Caki2 (cell line): ENCODE measurements at regions not wholly inside any gene's neighbourhood (a gene's known extent, or its start where the extent isn't known, plus 50 kb on each side); places are given as distances from the start of the nearest gene placed in this dataset.
A peak's percentile ranks its signal among the peaks of the same experiment; 100 is the strongest.

Source experiments
- DNase-seq: peaks from one replicate; pipeline ENCODE4 v3.0.0-alpha.2; 2015; ENCODE audit warnings: low read depth
- in situ Hi-C: cut with HindIII; loops from 2 replicates; pipeline ENCODE4 v1.10.0; 2016; ENCODE audit warnings: low sequenced_read_pairs, low pct_unique_long_range_greater_than_20kb, mixed read lengths

DNA sequence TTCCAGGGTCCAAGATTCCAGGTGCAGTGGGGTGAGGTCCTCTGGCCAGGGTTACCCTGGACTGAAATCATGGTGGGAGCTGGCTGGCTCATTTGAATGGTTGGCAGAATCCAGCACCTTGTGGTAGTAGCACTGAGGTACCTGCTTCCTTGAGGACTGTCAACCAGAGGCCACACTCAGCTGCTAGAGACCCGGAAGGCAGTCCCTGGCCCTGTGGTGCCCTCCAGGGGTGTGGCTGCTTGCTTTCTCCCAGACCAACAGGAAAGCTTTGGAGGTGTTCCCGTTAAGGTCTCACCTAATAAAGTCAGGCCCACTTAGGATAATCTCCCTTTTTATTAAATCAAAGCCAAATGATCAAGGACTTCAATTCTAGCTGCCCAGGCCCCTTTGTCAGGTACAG, 107.7 kb upstream of the GDF10 start:
- DNase-seq = no peak
- in situ Hi-C loops = no loop called here

DNA sequence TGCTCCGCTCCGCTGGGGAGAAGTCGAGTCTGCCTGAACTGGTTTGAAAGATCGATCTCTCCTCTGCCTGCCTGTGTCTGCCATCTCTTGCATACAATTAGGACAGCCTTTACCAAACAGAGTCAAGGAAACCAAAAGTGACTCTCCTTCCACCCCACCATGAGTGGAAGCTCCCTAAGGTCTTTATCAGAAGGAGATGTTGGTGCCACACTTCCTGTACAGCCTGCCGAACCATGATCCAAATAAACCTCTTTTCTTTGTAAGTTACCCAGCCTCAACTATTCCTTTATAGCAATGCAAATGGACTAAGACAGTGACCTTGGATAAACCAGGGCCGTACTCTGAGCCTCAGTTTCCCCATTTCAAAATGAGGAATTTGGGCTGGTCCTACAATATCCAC, 106.3 kb upstream of the GDF10 start:
- in situ Hi-C loops = no loop called here
- no peak for DNase-seq

DNA sequence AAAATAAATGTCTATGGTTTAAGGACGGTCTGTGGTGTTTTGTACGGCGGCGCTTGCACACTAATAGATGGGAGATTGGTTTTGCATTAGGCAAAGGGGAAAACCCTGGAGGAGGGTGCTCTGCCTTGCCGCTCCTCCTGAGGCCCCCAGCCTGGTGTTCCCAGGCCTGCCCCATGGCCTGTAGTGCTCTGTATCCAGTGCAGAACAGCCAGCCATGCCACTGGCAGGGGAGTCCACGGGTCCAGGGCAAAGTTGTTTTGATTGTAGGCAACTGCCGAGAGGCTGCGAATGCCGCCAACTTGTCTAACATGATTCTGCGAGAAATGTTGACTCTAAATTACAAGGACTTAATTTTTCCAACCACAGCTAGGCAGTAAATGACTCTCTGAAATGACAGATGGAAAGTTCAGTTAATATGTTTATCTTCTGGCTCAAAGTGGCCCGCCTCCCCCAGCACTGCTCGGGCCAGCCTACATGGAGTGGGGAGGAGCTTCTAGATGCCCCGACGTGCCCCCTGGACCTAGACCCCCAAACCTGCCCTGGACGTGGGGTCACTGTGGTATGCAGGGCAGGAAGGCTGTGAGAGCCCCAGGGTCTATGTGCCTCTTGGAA, 104.6 kb upstream of the GDF10 start:
- DNase-seq = no peak
- in situ Hi-C loops = no loop called here

DNA sequence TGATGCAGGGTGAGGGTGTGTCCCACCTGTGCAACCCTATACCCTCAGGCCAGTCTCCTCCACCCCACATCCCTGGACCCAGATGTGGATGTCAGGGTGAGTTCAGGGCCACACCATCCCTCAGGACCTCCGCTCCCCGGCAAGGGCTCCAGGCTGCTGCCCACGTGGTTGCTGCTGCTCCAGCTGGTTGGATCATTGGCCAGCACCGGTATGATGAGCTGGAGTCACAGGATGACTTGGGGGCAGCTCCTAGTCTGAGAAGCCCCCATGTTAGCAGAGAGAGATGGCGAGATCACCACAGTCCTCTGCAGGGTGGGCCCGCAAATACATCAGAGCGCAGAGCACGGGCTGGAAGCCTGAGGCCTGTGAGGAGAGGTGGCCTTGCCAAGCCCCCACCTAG, 103.3 kb upstream of the GDF10 start:
- no peak for DNase-seq
- in situ Hi-C loops = no loop called here

DNA sequence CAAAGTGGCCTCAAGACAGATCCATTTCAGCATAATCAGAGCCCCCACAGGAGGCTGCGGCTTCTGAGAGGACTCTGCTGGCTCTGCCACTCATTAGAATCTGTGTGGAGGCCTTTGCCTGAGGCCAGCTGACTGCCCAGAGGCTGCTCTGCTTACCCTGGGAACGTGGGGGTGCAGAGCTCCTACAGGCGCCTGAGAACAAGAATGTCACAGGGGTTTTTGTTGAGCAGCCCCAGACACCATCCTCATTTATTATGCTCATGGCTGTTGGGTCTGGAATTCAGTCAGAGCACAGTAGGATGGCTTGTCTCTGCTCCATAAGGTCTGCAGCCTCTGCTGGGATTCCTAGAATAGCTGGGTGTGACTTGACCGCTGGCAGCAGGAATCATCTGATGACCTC, 101.8 kb upstream of the GDF10 start:
- in situ Hi-C loops = no loop called here
- DNase-seq = no peak

DNA sequence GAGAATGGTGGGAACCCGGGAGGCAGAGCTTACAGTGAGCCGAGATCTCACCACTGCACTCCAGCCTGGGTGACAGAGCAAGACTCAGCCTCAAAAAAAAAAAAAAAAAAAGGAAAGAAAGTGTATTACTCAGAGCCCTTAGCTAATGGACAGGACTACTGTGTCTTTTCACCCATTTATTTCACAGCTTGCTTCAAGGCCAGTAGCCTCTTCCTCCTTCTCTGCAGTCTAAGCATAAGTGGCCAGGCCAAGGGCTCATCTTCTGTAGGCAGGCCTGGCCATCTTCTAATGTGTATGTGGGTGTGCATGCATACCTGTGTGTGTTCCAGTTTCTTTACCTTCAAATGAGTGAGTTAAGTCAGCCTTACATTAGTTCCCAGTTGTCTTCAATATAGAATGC, 94.8 kb upstream of the GDF10 start:
- in situ Hi-C loops = no loop called here
- DNase-seq = no peak

DNA sequence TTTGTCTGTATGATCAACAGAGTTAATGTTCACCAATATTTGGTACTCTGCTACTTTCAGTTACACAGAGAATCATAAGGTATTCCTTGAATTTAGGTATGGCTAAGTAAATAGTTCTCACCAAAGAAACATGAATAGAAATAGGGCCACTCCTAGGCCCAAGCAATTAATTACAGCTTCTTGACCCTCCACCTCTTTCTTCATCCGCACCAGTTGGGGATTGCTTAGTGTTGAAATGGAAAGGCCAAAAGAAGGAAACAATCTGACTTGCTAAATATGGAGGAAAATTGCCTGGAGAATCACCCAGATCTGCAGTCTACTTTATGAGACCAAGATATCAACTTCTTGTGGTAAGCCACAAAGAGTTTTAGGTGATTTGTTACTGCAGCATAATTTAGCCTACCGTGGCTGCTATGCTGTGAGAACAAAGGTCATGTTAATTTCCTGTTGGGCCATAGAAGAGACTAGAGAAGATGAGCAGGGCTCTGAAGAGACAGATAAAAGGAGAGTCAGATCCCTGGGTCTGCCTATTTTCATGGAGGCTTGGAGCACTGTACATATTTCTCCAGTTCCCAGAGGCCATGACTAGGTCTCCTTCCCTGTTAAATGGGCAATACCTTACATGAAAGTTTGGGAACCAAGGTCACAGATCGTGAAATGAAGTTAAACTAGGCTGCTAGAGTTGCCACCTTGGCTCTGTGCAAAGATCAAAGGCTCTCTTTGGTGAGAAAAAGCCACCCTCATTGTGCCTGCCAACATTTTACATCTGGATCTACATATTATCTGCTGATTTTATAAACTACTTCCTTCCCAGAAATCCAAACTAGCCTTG, 93.3 kb upstream of the GDF10 start:
- DNase-seq = no peak
- in situ Hi-C loops = no loop called here

DNA sequence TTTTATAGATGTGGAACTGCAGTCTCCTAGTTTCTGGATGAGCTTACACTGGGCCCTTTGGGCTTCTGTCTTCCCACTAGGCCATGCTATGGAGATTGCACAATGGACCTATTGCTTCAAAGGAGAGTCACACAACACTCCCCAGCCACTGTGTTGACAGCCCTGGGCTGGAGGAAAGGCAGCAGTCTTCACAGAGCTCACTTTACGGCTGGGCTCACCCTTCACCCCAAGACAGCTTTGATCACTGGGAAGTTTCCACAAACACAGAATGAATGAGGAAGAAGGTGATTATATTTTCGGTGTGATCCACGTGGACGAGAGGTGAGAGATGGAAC, 92.7 kb upstream of the GDF10 start:
- in situ Hi-C loops = no loop called here
- no peak for DNase-seq

DNA sequence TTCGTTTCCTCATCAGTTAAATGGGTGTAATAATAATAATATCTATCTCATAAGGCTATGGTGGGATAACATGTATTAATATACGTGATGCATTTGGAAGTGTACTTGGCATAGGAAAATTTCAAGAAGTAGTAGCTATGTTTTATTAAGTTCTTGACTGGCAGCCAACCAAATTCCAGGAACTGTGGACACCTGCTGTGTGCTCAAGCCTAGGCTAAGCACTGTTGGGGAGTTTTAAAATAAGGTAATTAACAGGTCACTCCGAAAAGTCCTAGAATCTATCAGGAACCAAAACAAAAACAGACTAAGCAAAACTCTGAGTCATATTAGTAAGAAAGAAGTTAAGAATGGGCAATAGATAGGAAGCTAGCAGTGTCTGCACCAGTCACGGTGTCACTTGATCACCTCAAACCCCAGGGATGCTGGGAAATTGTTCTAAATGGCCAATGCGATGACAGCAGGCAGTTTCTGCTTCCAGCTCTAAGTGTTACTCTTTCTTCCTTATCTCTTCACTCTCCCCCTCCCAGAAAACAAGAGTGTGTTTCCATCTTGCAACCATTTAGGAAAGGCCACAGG, 92.0 kb upstream of the GDF10 start:
- in situ Hi-C loops = no loop called here
- DNase-seq = no peak

DNA sequence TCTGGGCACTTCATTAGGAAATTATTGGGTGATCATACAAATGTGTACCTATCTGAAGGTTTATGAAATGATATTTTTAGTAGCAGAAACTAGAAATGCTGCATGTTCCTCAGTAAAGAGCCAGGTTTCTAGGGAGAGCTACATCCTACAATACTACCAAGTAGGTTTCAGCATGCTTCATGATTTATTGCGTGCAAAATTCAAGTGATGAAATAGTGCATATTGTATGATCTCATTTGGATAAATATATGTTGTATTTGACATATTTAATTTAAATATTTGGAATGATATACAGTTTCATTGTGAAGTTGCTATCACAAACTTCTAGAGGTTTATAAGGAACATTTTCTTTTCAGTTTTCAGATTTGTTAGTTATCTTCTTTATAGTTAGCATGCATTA, 90.5 kb upstream of the GDF10 start:
- DNase-seq = no peak
- in situ Hi-C loops = no loop called here

DNA sequence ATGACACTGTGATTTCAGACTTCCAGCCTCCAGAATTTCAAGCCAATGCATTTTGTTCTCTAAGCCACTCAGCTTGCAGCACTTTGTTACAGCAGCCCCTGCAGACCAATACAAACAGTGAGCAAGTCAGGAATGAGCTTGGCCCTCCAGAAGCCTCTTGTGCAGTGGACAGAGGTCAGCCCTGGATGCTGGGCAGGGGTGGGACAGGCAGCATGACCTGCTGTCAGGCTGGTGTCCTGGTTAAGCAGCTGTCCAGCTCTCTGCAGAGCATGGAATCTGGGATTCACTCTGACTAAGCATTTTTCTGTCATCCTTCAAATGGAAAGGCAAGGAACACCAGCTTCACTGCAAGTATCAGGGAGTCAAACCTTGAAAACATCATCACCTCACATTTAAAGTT, 85.5 kb upstream of the GDF10 start:
- in situ Hi-C loops = no loop called here
- peak; percentile 68 for DNase-seq

DNA sequence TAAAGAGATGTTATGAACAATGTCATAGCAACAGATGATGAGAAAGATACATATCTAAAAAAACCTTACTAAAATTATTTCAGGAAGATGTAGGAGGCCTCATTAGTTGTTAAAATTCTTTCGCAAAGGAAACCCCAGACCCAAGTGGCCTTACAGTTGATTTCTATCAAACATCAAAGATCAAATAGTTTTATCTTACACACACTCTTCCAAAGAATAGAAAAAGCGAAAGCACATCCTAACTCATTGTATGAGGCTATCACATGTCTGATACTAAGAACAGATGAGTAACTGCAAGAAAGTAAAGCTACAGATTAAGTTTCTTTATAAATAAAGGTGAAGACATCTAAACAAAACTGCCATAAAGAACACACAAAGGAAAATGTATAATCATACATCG, 82.9 kb upstream of the GDF10 start:
- in situ Hi-C loops = no loop called here

DNA sequence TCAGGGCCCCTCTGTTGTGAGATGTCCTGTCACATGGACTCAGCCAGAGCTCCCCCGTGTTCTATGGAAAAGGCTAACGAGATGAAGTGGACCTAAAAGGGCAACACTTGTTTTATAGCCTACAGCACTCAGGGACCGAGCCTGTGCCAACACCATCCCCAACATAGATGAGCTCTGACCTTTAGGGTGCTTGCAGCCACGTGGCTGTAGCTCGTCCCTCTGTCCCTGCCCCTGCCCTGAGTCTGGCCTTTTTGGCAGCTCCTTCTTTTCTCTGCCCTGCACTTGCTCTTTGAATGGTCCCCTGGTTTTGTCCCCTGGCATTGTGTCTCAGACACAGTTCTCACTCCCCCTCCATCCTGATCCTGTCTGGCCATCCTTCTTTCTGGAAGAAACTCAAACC, 81.2 kb upstream of the GDF10 start:
- in situ Hi-C loops = no loop called here
- DNase-seq = no peak

More for the DNA sequence above, 82.9 kb upstream of the GDF10 start:
- DNase-seq = no peak

DNA sequence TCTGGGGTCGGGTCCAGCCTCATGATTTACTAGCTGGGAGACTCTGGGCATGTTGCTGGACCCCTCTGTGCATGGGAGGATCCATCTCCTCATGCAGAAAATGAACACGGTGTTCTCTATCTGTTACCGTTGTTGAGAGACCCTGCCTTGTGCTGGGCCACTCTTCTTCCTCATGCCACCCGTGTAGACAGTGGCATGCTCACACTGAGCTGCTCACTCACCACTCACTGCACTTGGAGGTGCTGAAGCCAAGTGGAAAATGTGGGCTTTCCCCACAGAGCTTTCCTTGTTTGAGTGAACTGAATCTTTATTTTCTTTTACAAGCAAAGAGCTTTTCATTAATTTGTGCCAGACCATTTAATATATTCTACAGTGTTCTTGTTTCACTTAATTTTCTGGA, 77.5 kb upstream of the GDF10 start:
- no peak for DNase-seq
- in situ Hi-C loops = no loop called here

DNA sequence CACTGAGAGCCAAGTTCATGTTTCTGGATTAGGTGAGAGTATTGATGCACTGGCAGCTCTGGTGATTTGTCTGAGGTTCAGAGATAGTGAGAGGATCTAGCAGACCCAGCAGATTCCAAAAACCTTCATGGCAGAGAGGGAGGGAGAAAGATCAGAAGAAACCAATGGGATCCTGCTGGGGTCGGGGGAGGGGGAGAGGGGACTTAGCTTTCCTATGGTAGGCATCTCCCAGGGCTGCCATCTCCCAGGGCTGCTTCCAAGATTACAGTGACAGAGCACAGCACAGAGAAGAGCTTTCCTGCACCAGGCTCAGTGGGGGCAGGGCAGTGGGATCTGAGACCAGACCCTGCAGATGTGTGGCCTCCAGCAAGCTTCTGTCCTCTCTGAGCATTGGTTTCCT, 76.8 kb upstream of the GDF10 start:
- in situ Hi-C loops = no loop called here
- DNase-seq = no peak

DNA sequence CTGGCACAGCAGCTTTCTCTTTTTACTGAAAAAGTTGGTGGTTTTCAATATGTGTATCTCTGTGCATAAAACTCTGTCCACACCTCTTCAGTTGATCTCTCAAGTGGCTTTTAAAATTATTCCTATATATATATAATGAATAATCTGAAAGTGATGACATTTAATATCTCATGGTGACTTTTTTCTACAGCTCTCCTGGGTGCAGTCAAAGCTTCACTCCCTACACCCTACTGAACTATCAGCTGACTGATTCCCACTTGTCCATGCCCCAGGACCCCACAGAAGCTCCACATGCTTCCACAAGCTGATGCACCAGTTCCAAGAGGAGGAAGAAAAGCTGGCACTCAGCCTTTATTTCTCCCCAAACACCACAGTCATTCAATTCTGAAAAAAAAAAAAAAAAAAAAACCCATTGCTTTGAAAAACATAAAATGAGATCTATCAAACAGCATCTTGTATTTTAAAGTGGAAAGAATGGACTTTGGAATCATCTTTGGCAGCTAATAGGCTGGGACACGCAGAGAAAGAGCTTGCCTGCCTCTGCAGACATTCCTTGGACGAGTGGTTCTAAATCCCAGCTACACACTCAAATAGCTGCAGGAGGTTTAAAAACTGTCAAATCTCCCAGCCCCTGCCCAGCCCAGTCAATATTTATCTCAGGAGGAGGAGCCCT, 75.3 kb upstream of the GDF10 start:
- DNase-seq = no peak
- in situ Hi-C loops = no loop called here

DNA sequence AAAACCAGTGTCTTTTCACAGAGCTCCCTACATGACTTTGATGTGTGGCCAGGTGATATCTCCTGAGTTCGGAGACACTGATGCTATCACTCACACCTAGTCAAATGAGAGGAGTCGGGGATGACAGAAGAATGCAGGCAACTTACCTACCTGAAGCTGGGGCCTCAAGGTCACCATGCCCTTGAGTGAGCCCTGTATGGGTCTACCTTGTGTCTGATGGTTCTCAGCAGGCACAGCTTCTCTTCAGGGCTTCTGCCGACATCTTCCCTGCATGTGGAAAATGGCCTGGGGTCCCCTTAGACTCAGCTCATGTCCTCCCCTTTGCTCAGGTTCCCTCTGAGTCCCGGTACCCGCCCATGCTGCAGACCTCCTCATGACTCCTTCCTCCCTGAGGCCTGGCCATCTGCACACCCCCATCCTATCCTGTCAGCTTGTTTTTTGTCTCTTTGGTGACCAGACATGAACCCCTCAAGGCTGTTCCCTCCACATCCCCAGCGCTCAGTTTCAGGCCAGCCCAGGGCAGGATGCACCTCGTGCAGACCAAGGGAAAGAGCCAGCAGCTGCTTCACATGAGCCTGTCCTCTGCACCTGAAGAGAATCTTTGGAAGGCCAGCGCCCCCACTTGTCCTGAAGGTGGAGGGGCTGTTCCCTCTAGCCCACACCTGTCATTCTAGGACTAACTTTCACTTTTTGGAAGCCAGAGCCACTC, 74.6 kb upstream of the GDF10 start:
- in situ Hi-C loops = no loop called here

DNA sequence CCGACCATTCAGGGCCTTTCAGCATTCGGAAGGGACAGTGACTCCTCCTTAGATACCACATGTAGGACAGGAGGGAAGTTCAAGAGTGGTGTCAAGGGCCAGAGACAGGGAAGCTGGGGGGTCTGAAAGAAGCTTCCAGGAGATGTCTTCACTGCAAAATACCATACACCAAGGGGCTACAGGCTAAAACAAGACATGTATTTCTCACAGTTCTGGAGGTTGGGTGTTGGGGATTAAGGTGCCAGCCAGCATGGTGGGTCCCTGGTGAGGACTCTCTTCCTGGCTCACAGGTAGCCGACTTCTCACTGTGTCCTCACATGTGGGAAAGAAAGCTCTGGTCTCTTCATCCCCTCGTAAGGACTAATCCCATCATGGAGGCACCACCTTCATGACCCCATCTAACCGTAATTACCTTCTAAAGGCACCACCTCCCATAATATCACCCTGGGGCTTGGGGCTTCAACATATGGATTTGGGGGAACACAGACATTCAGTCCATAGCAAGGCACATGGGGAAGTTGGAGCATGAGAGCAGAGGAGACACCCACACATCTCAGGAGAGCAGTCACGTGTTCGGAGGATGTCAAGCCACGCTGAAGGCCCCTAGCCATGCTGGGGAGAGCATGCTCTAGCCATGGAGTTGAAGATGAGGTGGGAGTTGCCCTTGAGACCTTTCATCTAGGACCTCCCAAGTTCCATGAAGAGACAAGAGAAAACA, 73.9 kb upstream of the GDF10 start:
- in situ Hi-C loops = no loop called here
- DNase-seq = no peak

More for the DNA sequence above, 74.6 kb upstream of the GDF10 start:
- no peak for DNase-seq
